NT2/D1 (cell line): ENCODE measurements at regions not wholly inside any gene's neighbourhood (a gene's known extent, or its start where the extent isn't known, plus 50 kb on each side); places are given as distances from the start of the nearest gene placed in this dataset.

Experiments used
- YY1 ChIP-seq: IDR thresholded peaks from 2 replicates; pipeline ENCODE4 v1.6.1; 2011; ENCODE audit not compliant: insufficient read length, insufficient read depth
- ZNF274 ChIP-seq: IDR thresholded peaks from 2 replicates; pipeline ENCODE4 v1.6.1; 2011; ENCODE audit warnings: mild to moderate bottlenecking, low read depth, low read length

GRCh38 chr9:86755561-86755941 is 191.8 kb downstream of the GAS1 start:
- TF ChIP-seq YY1 (no peak), ZNF274 (no peak)
